NCI-H1105 treated with DMSO at 0.1 percent for 48 hours (cell line): ENCODE measurements at regions not wholly inside any gene's neighbourhood (a gene's known extent, or its start where the extent isn't known, plus 50 kb on each side); places are given as distances from the start of the nearest gene placed in this dataset.
A peak's percentile ranks its signal among the peaks of the same experiment; 100 is the strongest.

Experiments
- DNase-seq: peaks from one replicate; lab custom pipeline; 2025; lab: John Stamatoyannopoulos, UW

GRCh38 chr1:86228546-86228945 lies 72.0 kb upstream of the COL24A1 start:
- no peak for DNase-seq

- DNase-seq, result no peak
These were observed 70.5 kb upstream of the COL24A1 start for GRCh38 chr1:86227026-86227425.

GRCh38 chr1:86226204-86226603 lies 69.6 kb upstream of the COL24A1 start:
- DNase-seq, result no peak

GRCh38 chr1:86224651-86225310 lies 68.2 kb upstream of the COL24A1 start:
- no peak for DNase-seq

GRCh38 chr1:86218859-86219258 lies 62.3 kb upstream of the COL24A1 start:
- DNase-seq, result no peak

- DNase-seq, result no peak
These were observed 58.0 kb upstream of the COL24A1 start for GRCh38 chr1:86214605-86215004.

- no peak for DNase-seq
These were observed 52.8 kb upstream of the COL24A1 start for GRCh38 chr1:86209346-86209745.

- peak; percentile 74 for DNase-seq
These were observed 50.8 kb upstream of the COL24A1 start for GRCh38 chr1:86207323-86207722.
